Activated T-cell treated with anti-CD3 and anti-CD28 coated beads, Interleukin-2, amount 50 U/mL, for 24 hours (primary cell): ENCODE measurements at regions not wholly inside any gene's neighbourhood (a gene's known extent, or its start where the extent isn't known, plus 50 kb on each side); places are given as distances from the start of the nearest gene placed in this dataset.

ENCODE experiments used
- DNase-seq: peaks from one replicate; pipeline ENCODE4 v3.0.0-alpha.2; 2020
- H3K27ac Mint-ChIP-seq: 2 replicates; pipeline ENCODE4 v1.8.0; 2020; ENCODE audit warnings: mild to moderate bottlenecking, mixed read lengths
- H3K27me3 Mint-ChIP-seq: 2 replicates; pipeline ENCODE4 v1.8.0; 2020; ENCODE audit warnings: mixed read lengths
- H3K36me3 Mint-ChIP-seq: 2 replicates; pipeline ENCODE4 v1.8.0; 2020; ENCODE audit warnings: low read depth, mixed read lengths
- H3K4me1 Mint-ChIP-seq: 2 replicates; pipeline ENCODE4 v1.8.0; 2020; ENCODE audit warnings: low read depth, mixed read lengths
- H3K4me3 Mint-ChIP-seq: 2 replicates; pipeline ENCODE4 v1.8.0; 2020; ENCODE audit warnings: mild to moderate bottlenecking, moderate library complexity, mixed read lengths
- H3K9me3 Mint-ChIP-seq: 2 replicates; pipeline ENCODE4 v1.8.0; 2020; ENCODE audit warnings: mixed read lengths

- Mint-ChIP-seq H3K27ac (no peak overlapping the region), H3K9me3 (peaks cover 8% of the 10 kb centered on the region), H3K27me3 (peaks cover 16% of the 10 kb centered on the region)
These were observed 195.5 kb downstream of the ERMARD start for GRCh38 chr6:169946971-169947370.

GRCh38 chr6:169945117-169945516 lies 193.7 kb downstream of the ERMARD start:
- H3K9me3 Mint-ChIP-seq: peaks cover 8% of the 10 kb centered on the region
- DNase-seq: no peak
- H3K4me1 Mint-ChIP-seq: peaks cover 4% of the 10 kb centered on the region
- no peaks in the 10 kb centered on the region for H3K36me3 Mint-ChIP-seq
- H3K27me3 Mint-ChIP-seq: peaks cover 30% of the 10 kb centered on the region
- H3K27ac Mint-ChIP-seq: no peak overlapping the region
- no peak overlapping the region for H3K4me3 Mint-ChIP-seq

More at GRCh38 chr6:169946971-169947370, 195.5 kb downstream of the ERMARD start:
- no peak for DNase-seq
- H3K4me1 Mint-ChIP-seq: peaks cover 4% of the 10 kb centered on the region
- H3K36me3 Mint-ChIP-seq: no peaks in the 10 kb centered on the region
- no peak overlapping the region for H3K4me3 Mint-ChIP-seq

- no peak for DNase-seq
- H3K27me3 Mint-ChIP-seq: peaks cover 36% of the 10 kb centered on the region
- peaks cover 4% of the 10 kb centered on the region for H3K4me1 Mint-ChIP-seq
- peaks cover 8% of the 10 kb centered on the region for H3K9me3 Mint-ChIP-seq
- no peak overlapping the region for H3K4me3 Mint-ChIP-seq
- H3K36me3 Mint-ChIP-seq: no peaks in the 10 kb centered on the region
- H3K27ac Mint-ChIP-seq: no peak overlapping the region
These were observed 193.0 kb downstream of the ERMARD start for GRCh38 chr6:169944415-169944814.

GRCh38 chr6:169944061-169944337 lies 192.6 kb downstream of the ERMARD start:
- no peaks in the 10 kb centered on the region for H3K36me3 Mint-ChIP-seq
- peaks cover 40% of the 10 kb centered on the region for H3K27me3 Mint-ChIP-seq
- peaks cover 4% of the 10 kb centered on the region for H3K4me1 Mint-ChIP-seq
- H3K4me3 Mint-ChIP-seq: no peak overlapping the region
- no peak for DNase-seq
- H3K9me3 Mint-ChIP-seq: peaks cover 8% of the 10 kb centered on the region
- no peak overlapping the region for H3K27ac Mint-ChIP-seq

GRCh38 chr6:169943241-169944060 lies 192.0 kb downstream of the ERMARD start:
- H3K4me3 Mint-ChIP-seq: no peak overlapping the region
- DNase-seq: no peak
- H3K9me3 Mint-ChIP-seq: peaks cover 8% of the 10 kb centered on the region
- H3K27ac Mint-ChIP-seq: no peak overlapping the region
- H3K36me3 Mint-ChIP-seq: no peaks in the 10 kb centered on the region
- peaks cover 4% of the 10 kb centered on the region for H3K4me1 Mint-ChIP-seq
- peaks cover 46% of the 10 kb centered on the region for H3K27me3 Mint-ChIP-seq

GRCh38 chr6:169942173-169942572 lies 190.8 kb downstream of the ERMARD start:
- DNase-seq: no peak
- Mint-ChIP-seq H3K27me3 (peaks cover 52% of the 10 kb centered on the region), H3K4me3 (no peak overlapping the region), H3K4me1 (peaks cover 4% of the 10 kb centered on the region), H3K27ac (no peak overlapping the region), H3K9me3 (peaks cover 8% of the 10 kb centered on the region), H3K36me3 (no peaks in the 10 kb centered on the region)

GRCh38 chr6:169940481-169941271 lies 189.3 kb downstream of the ERMARD start:
- H3K9me3 Mint-ChIP-seq: peaks cover 8% of the 10 kb centered on the region
- H3K4me1 Mint-ChIP-seq: peaks cover 1% of the 10 kb centered on the region
- no peak overlapping the region for H3K4me3 Mint-ChIP-seq
- peaks cover 60% of the 10 kb centered on the region for H3K27me3 Mint-ChIP-seq
- H3K36me3 Mint-ChIP-seq: no peaks in the 10 kb centered on the region
- DNase-seq: no peak
- no peak overlapping the region for H3K27ac Mint-ChIP-seq

- Mint-ChIP-seq H3K4me3 (no peak overlapping the region), H3K36me3 (no peaks in the 10 kb centered on the region), H3K9me3 (peaks cover 8% of the 10 kb centered on the region), H3K4me1 (peaks cover 1% of the 10 kb centered on the region), H3K27me3 (peaks cover 55% of the 10 kb centered on the region), H3K27ac (no peak overlapping the region)
- DNase-seq: no peak
These were observed 188.2 kb downstream of the ERMARD start for GRCh38 chr6:169939554-169940164.

- peaks cover 49% of the 10 kb centered on the region for H3K27me3 Mint-ChIP-seq
These were observed 187.3 kb downstream of the ERMARD start for GRCh38 chr6:169938731-169939130.

GRCh38 chr6:169938262-169938701 lies 186.9 kb downstream of the ERMARD start:
- H3K4me1 Mint-ChIP-seq: peaks cover under 1% of the 10 kb centered on the region
- no peaks in the 10 kb centered on the region for H3K36me3 Mint-ChIP-seq
- H3K27ac Mint-ChIP-seq: no peak overlapping the region
- no peak for DNase-seq
- H3K9me3 Mint-ChIP-seq: peaks cover under 1% of the 10 kb centered on the region
- H3K27me3 Mint-ChIP-seq: peaks cover 47% of the 10 kb centered on the region
- no peak overlapping the region for H3K4me3 Mint-ChIP-seq

More at GRCh38 chr6:169938731-169939130, 187.3 kb downstream of the ERMARD start:
- no peak overlapping the region for H3K4me3 Mint-ChIP-seq
- no peaks in the 10 kb centered on the region for H3K36me3 Mint-ChIP-seq
- peaks cover 1% of the 10 kb centered on the region for H3K4me1 Mint-ChIP-seq
- H3K9me3 Mint-ChIP-seq: peaks cover 3% of the 10 kb centered on the region
- no peak for DNase-seq
- no peak overlapping the region for H3K27ac Mint-ChIP-seq

GRCh38 chr6:169937389-169938261 lies 186.2 kb downstream of the ERMARD start:
- H3K36me3 Mint-ChIP-seq: no peaks in the 10 kb centered on the region
- no peaks in the 10 kb centered on the region for H3K9me3 Mint-ChIP-seq
- DNase-seq: no peak
- peaks cover 46% of the 10 kb centered on the region for H3K27me3 Mint-ChIP-seq
- H3K4me3 Mint-ChIP-seq: no peak overlapping the region
- no peaks in the 10 kb centered on the region for H3K4me1 Mint-ChIP-seq
- no peak overlapping the region for H3K27ac Mint-ChIP-seq

- Mint-ChIP-seq H3K36me3 (no peaks in the 10 kb centered on the region), H3K27me3 (peaks cover 43% of the 10 kb centered on the region), H3K4me1 (no peaks in the 10 kb centered on the region), H3K9me3 (no peaks in the 10 kb centered on the region), H3K4me3 (no peak overlapping the region), H3K27ac (no peak overlapping the region)
- DNase-seq: no peak
These were observed 185.0 kb downstream of the ERMARD start for GRCh38 chr6:169936355-169936975.

- DNase-seq: no peak
- Mint-ChIP-seq H3K27ac (no peak overlapping the region), H3K4me3 (no peak overlapping the region), H3K9me3 (no peaks in the 10 kb centered on the region), H3K27me3 (peaks cover 37% of the 10 kb centered on the region), H3K4me1 (no peaks in the 10 kb centered on the region), H3K36me3 (no peaks in the 10 kb centered on the region)
These were observed 184.4 kb downstream of the ERMARD start for GRCh38 chr6:169935861-169936260.

- Mint-ChIP-seq H3K4me1 (no peaks in the 10 kb centered on the region), H3K27ac (no peak overlapping the region), H3K4me3 (no peak overlapping the region), H3K36me3 (no peaks in the 10 kb centered on the region), H3K9me3 (no peaks in the 10 kb centered on the region), H3K27me3 (peaks cover 33% of the 10 kb centered on the region)
- DNase-seq: no peak
These were observed 183.9 kb downstream of the ERMARD start for GRCh38 chr6:169935348-169935718.
